Globus pallidus (tissue), 1 donor: ENCODE measurements at regions not wholly inside any gene's neighbourhood (a gene's known extent, or its start where the extent isn't known, plus 50 kb on each side); places are given as distances from the start of the nearest gene placed in this dataset.

Experiments used
- DNase-seq: peaks from one replicate; pipeline ENCODE4 v3.0.0-alpha.2; 2015; ENCODE audit warnings: low spot score

- no peak for DNase-seq
Measured at GRCh38 chr18:73918816-73919215, 228.8 kb downstream of the FBXO15 start.

- DNase-seq = no peak
Measured at GRCh38 chr18:73917046-73917445, 230.6 kb downstream of the FBXO15 start.

DNA sequence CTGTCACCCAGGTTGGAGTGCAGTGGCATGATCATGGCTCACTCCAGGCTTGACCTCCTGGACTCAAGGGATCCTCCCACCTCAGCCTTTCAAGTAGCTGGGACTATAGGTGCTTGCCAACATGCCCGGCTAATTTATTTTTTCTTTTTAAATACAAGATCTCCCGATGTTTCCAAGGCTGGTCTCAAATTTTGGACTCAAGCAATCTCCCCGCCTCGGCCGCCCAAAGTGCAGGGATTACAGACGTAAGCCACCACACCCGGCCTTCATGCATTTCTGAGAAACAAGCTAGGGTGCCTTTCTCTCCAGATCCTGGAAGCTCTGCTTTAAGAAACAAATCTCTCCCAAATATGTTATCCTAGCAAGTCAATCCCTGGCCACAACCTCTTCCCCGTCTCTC is 234.1 kb downstream of the FBXO15 start:
- DNase-seq = no peak

DNA sequence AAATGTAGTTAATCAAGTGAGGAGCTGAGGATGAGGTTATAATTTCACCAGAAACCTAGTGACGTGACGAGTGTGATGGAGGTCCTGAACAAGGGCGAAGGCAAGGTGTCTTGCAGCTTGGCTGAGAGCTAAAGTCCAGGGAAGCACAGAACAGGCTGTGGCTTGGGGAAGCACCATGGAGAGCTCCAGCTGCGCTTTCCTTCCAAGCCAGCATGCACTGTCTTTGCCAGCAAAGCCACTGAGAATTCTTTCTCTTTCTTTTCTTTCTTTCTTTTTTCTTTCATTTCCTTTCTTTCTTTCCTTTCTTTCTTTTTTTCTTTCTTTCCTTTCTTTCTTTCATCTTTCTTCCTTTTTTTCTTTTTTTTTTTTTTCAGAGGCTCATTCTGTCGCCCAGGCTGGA is 239.3 kb downstream of the FBXO15 start:
- DNase-seq = no peak

DNA sequence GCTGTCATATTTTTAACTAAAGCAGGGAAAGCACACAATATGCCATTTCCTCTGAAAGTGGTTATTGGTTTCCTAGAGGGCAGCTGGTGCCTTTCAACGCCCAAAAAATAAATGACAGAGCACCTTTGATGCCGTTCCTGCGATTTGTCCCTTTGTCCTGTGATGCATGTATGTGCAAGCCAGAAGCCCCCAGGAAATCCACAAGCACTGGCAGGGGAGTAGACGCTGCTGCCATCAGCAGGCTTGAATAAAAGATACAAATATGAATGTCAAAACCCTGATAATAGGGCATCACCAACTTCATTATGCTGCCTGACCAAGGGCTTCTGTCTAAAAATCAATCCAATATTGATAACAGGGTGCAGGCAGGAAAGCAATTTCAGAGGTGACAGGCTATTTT is 246.1 kb downstream of the FBXO15 start:
- DNase-seq = no peak

DNA sequence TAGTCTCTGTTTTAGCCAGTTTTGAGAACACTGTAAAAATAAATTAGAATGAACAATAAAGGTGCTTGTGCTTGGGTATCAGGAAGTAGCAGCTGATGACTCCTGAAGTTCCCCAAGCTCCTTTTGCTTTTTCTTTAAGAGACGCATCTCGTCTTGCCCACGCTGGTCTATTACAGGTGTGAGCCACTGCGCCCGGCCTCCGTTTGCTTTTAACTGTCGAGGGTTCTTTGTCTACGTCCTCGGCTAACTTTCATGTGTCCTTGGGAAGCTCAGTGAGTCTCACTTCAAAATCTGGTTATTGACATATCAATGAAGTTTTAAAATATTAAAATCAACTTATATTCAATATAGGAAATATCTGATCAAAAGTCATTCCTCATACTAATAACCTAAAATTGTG is 246.5 kb downstream of the FBXO15 start:
- no peak for DNase-seq

GRCh38 chr18:73900106-73900835 is 247.4 kb downstream of the FBXO15 start:
- no peak for DNase-seq

- DNase-seq = no peak
Measured at GRCh38 chr18:73897517-73897916, 250.1 kb downstream of the FBXO15 start.

DNA sequence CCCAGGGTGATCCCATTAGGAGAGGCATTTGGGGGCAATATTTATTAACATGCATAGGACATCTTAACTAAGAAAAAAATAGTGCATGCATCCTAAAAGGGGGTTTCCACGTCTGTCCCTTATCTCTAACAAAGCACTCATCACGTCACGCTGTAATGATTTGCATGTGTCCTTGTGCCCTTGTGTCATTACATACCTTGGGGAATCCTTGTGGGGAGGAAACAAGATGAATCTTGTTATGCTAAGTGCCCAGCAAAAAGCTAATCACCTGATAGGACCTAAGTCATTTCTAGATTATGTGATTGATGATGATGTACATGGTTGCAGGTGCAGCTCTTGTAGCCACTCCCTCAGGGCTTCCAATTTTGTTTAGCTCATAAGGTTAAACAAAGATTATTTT is 250.9 kb downstream of the FBXO15 start:
- no peak for DNase-seq

DNA sequence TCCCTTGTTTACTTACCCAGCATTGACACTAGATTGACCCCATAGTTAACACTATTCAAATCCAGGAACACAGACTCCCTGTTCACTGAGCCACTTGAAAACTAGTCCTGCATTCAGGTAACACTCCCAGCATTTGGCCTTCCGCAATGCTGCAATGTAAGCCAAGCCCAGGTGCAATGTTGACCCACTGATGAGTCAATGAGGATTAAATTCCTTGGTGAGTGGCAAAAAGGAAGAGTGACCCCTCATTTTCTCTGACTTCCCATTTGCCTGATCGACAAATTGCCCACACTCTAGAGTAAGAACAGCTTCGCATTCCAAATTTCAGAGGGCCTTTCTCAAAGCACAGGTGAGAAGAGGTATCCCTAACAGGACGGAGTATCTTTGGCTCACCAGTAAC is 251.9 kb downstream of the FBXO15 start:
- no peak for DNase-seq

- no peak for DNase-seq
Measured at GRCh38 chr18:73893880-73894279, 253.8 kb downstream of the FBXO15 start.

- DNase-seq = no peak
Measured at GRCh38 chr18:73891572-73892421, 255.8 kb downstream of the FBXO15 start.

- no peak for DNase-seq
Measured at GRCh38 chr18:73888565-73888964, 259.1 kb downstream of the FBXO15 start.

GRCh38 chr18:73887801-73888200 is 259.8 kb downstream of the FBXO15 start:
- no peak for DNase-seq

GRCh38 chr18:73884868-73885267 is 262.8 kb downstream of the FBXO15 start:
- DNase-seq = no peak

DNA sequence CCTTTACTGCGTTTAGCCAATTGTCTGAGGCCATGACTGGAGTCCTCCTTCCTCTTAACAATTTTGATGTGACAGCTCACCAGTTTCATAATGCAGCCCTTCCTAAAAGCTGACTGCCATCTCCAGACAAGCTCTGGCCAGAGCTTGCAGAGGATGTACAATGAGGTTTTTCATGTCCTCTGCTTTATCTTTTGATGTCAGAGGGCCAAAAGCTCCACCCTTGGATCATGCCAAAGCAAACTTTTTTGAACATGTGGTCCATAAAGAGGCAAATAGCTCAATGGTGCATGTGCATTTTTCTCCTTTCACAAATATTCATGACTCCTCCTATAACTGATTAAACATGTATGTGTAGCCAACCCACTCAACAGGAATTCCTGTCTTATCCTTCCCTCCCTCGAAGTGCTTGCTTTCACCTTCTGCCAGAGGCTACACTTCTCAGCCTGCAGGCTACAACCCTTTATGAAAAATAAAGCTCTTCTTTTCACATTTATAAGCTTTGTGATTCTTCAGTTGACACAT is 266.2 kb downstream of the FBXO15 start:
- DNase-seq = no peak

DNA sequence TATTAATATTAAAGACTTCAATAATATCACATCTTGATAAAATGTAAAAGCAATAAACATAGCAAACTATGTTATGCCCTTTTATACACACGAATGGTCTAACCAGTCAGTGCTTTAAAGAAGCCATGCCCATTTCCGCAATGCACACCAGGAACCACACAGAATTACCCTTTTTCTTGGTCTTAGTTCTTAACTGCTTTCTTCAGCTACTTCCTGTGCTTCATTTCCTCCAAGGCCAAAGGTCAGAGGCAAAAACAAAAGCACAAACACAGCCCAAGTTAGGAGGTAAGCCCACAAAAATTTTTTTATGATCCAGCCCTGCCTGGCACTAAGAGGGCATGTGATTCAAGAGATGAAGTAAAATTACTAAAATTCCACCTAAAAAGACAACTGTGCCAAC is 267.2 kb downstream of the FBXO15 start:
- no peak for DNase-seq

- DNase-seq = no peak
Measured at GRCh38 chr18:73879766-73880165, 267.9 kb downstream of the FBXO15 start.

- DNase-seq = no peak
Measured at GRCh38 chr18:73879328-73879727, 268.3 kb downstream of the FBXO15 start.

DNA sequence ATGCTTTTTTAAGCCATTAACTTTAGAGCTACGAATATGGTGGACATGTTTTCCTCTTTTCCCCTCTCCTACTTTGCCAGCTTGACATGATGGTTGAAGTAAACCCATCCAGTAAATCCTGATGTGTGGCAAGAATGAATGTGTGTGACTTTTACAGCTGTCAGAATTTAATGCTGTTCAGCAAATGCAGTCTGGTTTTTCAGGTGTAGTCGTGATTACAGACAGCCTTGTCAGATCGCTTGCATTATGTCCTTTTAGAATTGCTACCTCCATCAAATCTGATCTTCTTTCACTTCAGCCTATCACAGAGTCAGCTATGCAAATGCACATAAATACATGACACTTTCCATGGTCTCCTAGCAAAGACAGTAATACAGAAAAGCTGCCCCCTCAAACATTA is 278.5 kb downstream of the FBXO15 start:
- no peak for DNase-seq

GRCh38 chr18:73861771-73862170 is 285.9 kb downstream of the FBXO15 start:
- DNase-seq = no peak

- DNase-seq = no peak
Measured at GRCh38 chr18:73859837-73860397, 287.7 kb downstream of the FBXO15 start.
